Fibroblast of the conjunctiva (primary cell): ENCODE measurements at regions not wholly inside any gene's neighbourhood (a gene's known extent, or its start where the extent isn't known, plus 50 kb on each side); places are given as distances from the start of the nearest gene placed in this dataset.

Experiments used
- DNase-seq: peaks from one replicate; pipeline ENCODE4 v3.0.0-alpha.2; 2010; ENCODE audit warnings: low read depth

- DNase-seq, result no peak
Observed at GRCh38 chr10:69740126-69740525, 61.6 kb upstream of the COL13A1 start.

DNA sequence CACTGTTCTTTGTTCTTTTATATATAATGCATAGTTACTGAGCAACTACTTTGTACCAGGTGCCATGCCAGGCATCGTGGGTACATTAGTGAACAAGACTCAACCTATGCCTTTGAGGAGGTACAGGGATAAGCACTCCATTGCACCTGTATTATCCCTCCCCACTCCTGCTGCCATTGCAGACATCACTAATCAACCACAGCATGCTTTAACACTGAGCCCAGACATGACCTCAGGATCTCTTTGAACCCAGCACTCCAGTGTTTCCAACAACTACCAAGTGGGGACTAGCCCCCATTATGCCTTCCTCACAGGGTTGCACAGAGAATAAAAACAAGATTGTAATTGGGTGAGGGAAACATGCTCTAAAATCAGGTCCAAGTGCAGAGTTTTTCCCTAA is 60.5 kb upstream of the COL13A1 start:
- no peak for DNase-seq

DNA sequence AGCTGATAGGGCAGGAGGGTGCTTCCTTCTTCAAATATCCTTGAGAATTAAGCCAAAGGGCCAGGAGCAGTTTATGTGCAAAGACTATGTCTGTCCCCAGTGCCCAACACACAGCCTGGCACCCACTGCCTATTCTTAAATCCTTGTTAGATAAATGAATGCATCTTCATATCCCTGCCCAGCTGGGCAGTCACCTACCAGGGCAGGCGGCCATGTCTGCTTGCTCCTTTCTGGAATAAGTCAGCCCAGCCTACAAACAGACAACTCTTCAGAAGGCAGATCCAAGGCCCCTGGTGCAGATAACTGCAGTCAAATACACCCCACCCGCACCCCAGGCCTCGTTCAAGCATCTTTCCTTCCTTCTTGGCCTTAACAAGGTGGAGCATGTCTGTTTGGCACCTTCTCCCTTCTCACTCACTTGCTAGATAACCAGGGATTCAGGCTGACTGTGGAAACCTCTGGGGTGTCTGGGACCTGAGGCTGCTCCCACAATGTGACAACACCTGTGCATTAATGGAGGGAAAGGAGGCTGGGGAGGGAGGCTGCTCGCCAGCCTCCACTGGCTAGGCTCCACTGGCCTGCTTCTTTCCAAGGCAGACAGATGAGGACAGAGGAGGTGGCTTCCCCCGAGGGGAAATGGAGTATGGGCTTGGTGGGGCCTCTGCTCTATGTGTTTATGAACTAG is 59.9 kb upstream of the COL13A1 start:
- DNase-seq, result no peak

- no peak for DNase-seq
Observed at GRCh38 chr10:69742356-69742695, 59.4 kb upstream of the COL13A1 start.

DNA sequence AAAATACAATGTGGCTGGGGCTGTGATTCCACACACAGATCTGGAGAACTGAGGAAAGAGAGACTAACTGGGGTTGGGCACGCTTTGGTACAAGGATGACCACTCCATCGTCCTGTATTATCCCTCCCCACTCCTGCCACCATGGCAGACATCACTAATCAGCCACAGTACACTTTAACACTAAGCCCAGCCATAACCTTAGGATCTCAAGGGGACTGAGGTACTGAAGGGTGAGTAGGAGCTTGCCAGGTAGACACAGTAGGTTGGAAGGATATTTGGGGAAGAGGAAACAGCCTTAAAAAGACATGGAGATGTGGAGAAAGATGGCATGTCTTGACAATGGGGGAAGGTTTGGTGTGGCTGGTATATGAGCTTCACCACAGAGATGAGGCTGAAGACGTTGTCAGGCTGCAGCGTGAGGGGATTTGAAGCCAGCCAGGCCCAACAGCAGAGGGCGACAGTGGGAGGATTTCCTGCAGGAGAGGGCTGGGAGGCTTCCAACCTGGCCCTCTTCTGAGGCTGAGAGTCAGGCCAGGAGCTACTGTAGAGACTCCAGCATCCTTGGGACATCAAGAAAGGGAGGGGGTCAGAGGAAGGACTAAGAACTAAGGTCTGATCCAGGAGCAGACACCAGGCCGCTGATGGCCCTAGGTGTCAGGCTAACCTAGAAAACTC is 58.6 kb upstream of the COL13A1 start:
- no peak for DNase-seq

- DNase-seq, result no peak
Observed at GRCh38 chr10:69744971-69745370, 56.7 kb upstream of the COL13A1 start.

- no peak for DNase-seq
Observed at GRCh38 chr10:69745698-69746097, 56.0 kb upstream of the COL13A1 start.

DNA sequence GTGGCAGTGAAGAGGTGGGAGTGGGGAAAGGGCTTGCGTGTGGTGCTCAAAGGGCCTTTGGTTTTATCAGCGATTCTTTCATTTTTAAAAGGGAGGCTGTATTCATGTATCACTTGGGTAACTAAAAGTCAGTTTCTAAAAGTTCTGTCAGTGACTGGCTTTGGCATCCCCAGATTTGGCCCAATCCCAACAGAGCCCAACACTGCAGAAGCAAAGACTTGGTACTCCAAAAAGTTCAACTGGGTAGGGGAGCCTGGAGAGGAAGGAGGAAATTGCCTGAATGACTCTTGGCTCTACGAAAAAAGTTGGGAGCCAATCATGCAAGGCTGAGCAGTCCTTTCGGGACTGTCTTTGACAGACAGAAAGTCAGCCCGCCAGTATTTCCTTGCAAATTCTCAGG is 54.5 kb upstream of the COL13A1 start:
- DNase-seq, result no peak

DNA sequence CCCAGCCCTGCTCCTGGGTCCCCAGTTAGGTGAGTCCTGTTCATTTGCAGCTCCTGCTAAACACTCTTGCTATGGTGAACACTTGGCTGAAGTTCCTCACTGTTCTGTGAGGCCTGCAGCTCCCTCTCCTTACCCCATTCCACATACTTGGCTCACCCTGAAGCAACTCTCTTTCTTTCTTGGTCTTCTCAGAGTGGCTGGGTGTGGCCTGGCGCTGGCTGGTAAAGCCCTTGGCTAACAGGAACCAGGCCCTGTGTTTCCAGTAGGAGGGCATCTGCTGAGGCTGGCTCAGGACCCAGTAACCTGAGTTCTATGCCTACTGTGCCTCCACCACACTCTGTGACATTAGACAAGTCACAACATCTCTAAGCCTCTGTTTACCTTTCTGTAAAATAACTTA is 53.1 kb upstream of the COL13A1 start:
- DNase-seq, result no peak

GRCh38 chr10:69749178-69750010 is 52.3 kb upstream of the COL13A1 start:
- no peak for DNase-seq

DNA sequence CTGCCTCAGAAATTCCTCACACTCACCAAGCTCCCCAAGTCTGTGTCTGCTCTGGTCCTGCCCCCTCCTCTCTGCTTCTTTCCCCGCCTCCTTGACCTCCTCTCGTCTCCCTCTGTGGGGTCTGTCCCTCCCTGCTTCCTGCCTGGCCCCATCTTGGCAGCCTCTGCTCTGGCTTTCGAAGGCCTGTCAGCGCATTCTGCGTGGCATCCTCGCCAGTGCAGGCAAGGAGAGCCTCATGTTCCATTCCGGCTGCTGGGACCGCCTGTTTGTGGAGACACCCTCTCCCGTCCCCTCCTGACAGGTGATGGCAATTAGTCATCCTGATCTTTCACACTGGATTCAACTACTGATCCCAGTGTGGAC is 51.7 kb upstream of the COL13A1 start:
- no peak for DNase-seq

GRCh38 chr10:69750725-69751124 is 51.0 kb upstream of the COL13A1 start:
- no peak for DNase-seq

- DNase-seq, result no peak
Observed at GRCh38 chr10:69751214-69751613, 50.5 kb upstream of the COL13A1 start.
